Midbrain (tissue), 1 donor: ENCODE measurements at regions not wholly inside any gene's neighbourhood (a gene's known extent, or its start where the extent isn't known, plus 50 kb on each side); places are given as distances from the start of the nearest gene placed in this dataset.
"Not testable (repeated sequence)": the region's sequence is repeated elsewhere in the genome, so short reads cannot be mapped to it uniquely, and the experiment has no call there.

Source experiments
- DNase-seq: peaks from one replicate; lab custom pipeline; 2025; lab: John Stamatoyannopoulos, UW

DNA sequence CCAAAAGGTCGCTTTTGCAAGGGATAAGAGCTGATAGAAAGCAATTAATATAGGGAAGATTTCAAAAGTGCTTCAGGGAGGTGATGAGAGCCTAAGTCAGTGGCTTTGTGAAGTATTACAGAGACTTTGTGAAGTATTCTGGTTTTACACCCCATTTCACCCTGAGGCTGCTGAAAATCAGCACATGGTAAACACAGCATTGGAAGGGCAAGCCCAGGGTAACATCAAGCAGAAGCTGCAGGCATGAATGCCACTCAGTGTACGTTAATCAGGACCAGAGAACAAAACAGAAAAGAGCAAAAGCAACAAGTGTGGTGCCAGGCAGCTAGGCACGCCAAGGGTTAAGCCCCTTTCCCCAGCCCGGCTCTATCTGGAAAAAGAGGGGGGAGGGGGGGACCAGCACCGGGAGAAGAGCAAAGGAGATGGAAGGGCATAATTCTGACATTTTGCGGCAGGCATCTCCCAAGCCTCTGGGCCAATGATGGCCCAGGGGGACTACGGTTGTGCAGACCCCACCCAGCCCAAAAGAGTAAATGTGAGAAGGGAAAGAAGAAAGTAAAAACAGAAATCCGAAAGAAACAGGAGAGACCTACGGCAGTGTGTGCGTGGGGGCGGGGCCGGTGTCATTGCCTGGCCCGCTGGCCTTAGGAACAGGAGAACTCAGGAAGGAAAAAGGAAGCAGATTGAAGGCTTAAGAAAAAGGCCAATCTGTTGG, 58.9 kb downstream of the DHRS2 start:
- no peak for DNase-seq

DNA sequence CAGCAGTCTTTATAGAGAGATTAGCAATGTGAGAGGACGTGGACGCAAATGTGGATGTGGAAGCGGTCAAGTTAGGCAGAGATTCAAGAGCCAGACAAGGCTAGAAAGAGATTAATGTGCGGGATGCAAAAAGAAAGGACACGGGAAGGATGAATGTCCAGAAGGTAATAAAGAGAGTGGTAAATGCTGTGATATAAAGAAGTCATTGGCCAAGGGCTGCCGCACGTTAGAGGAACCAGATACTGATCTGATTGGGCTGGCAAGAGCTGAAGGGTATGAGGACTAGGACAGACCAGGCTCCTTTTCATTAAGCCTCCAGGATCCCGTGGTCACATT, 59.5 kb downstream of the DHRS2 start:
- DNase-seq, result no peak

DNA sequence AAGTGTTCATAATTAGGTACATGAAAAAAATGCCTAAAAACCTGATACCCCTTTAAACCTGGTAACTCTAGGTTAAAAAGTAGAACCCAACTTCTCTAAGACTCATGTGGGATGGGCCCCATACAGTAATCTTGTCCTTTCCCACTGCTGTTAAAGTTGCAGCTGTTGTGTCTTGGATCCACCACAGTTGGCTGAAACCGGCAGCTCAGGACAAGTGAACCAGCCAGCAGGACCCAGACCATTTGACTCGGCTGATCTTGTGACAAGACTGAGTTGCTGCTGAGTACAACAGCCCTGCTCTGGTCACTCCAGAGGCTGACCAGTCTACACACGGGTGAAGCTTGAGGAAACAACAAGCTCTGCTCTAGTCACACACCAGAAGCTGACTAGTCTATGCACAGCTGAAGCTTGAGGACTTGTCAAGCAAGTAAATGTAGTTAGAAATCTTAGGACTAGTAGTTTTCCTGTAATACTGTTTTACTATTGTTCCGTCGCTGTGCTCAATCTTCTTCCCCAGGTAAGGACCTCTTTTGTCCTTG, 60.6 kb downstream of the DHRS2 start:
- DNase-seq, result no peak

DNA sequence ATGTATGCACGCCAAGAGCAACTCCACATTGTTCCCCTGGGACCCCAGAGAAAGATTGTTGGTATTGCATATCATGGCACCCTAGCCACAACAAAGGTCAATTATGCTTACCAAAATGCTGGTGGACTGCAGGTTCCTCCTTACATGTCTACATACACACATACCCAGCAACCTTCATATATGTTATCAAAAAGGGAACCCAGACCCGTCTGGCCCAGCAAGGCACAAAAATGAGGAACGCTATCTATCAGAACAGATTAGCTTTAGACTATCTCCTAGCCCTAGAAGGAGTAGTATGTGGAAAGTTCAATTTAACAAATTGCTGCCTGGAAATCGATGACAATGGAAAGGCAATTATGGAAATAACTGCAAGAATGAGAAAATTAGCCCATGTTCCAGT, 61.5 kb downstream of the DHRS2 start:
- no peak for DNase-seq

DNA sequence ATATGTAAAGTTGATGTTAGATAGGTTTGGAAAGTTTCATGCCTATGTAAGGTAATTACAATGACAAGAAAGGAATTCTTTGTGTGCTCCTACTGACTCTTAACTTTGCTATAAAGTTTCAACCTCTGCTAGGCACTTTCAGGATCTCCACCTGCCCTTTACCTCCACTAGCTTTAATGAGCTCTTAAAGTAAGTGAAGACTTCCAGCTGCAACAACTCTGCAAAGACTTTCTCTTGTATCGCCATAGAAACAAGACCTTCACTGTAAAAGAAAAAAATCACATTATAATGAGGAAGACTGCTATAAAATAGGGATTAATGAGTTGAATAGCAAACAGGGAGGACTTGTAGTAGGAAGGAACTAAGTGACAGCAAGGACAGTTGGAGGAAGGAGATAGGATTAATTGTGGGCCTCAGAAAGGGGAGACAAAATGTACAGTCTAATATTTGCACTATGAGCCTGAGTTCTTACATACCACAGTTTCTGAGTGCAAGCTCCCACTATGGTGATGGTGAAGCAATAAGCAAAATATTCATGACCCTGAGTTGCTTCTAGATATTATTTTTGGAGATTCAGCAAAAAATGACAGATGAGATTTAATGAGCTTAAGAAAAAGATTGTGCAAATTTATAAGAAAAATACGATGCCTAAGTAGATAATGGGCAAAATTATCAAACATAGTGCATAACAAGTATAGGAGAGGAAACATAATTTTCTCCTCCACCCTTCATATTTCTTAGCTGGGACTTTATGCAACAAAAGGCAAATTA, 66.7 kb downstream of the DHRS2 start:
- DNase-seq, result no peak

DNA sequence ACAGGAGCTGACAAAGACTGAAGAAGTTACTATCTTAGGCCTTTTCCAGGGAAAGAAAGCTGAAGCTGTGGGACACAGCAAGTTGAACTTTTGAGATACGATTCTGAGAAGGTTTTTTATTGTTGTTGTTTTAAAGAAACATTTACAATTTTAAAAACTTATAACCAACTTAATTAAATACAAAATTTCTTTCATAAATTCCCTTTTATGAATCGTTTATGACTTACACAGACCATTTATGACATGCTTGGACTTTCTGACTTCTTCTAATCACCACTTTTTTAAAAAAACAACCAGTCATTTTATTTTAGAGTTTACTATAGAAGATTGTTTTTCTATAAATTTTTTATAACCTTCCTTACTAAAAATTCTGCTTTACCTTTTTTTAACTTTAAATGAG, 68.7 kb downstream of the DHRS2 start:
- DNase-seq, result no peak

DNA sequence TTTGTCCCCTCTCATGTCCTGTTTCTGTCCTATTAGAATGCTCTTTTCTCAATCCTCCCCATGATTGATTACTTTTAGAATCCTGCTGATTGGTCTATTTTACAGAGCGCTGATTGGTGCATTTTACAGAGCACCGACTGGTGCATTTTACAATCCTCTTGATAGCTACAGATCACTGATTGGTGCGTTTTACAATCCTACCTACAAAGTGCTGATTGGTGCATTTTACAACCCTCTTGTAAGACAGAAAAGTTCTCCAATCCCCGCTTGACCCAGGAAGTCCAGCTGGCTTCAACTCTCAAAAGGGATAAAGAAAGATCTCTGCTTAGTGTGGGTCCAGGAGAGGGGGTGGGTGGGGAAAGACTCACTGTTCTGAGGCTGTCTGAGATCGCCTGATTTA, 71.3 kb downstream of the DHRS2 start:
- no peak for DNase-seq

DNA sequence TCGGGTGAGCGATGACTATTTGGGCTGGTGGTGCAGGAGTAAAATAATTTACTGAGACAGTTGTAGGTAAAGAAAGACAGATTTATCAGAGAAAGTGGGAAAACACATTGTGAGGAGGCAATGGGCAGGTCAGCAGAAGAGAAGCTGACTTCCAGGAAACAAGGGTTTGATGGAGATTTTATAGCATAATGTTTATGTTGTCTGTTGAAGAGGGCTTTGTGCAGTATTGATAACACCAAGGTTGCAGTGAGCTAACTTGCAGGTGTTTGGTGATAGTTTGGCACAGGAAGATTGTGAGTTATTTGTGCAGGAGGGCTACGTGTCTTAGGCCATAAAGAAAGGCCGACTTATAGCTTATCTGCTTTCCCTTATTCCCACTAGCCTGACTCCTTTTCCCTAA, 72.2 kb downstream of the DHRS2 start:
- DNase-seq, result no peak

DNA sequence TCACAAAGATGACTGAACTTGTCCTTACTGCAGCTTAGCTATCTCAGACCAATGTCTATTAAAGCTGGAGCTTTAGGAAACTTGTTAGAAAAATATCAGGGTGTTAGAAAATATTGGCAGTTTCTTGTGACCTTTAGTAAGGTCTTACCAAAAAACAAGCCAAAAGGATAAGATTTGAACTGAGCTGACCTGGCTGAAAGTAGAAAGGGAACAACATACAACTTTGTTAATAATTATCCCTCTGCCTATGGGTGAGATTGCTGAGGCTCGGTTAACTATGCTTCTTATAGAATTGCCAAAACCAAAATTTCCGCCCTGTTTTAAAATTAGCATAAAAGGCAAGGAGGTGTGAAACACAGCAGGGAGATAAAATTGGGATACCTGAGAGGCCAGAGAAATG, 73.8 kb downstream of the DHRS2 start:
- DNase-seq, result no peak

DNA sequence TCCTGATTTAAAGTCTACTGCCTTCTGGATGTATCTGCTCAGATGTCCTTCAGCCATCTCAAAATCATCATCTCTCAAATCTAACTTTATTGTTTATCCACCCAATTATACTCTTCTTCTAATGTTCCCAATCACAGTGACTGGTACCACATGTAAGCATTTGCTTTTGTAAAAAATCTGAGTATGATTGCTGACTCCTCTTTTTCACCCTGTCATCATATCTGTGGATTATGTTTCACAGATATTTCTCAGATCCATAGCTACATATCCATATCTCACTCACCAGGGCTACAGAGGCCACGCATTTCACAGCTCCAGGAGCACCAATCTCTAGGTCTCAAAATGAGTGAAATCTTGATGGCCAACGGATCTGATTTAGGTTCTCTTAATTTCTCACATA, 76.1 kb downstream of the DHRS2 start:
- DNase-seq, result no peak

DNA sequence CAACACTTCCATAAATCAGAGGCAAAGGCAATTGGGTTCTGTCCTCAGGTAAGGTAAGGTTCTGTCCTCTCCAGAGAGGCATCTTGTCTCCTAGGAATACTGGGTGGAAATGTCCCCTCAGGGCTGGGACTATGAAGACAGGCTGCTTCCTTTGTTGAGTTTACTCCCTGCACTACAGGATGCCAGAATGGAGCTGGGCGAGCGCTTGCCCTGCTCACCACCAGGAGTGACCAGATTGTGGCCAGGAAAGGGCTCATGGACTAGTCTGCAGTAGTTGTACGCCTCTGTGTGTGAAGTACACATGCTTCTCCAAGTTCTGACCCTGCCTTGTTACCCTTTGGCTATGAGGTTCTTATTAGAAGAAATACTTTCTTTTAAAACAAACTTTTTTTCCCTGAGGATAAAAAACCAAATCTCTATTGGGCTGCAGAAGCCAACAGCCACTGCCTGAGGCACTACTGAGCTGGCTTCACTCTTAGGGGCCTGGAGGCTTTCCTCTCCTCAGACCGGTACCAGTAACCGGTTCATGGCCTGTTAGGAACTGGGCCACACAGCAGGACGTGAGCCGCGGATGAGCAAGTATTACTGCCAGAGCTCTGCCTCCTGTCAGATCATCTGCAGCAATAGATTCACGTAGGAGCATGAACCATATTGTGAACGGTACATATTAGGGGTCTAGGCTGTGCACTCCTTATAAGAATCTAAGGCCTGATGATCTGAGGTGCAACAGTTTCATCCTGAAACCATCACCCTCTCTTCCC, 83.2 kb downstream of the DHRS2 start:
- DNase-seq, result no peak

DNA sequence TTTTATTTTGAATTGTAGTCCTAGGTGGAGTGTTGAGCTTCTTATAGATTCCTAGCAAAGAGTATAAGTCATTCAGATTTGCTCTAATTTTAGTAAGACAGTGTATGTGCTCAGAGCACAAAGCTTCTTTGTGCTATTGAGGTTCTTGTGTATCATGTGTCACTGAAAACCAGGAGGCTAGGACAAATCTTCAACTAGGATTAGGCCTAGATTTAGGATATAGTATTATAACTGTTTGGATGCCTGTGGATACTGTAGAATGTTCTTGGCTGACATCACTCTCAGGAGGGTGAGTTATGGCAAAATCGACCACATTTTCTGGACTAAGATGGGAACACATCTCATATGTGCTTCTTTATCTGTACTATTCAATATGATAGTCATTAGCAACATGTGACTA, 86.5 kb downstream of the DHRS2 start:
- DNase-seq, result no peak

DNA sequence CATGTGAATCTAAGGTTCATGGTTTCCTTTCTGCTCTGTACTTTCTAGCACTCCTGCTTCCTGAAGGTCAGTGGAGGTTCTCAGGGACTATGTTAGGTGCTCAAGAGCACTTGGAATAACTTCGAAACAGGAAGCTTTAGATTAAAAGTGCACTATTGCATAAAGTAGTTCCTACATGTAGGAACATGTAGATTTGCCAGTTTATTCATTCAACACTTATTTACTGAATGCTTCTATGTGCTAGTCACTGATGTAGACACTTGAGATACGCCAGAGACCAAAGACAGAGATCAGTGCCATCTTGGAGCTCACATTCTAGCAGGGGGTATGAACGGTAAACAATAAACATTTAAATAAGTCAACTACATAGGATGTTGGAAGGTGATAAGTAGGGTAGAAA, 87.7 kb downstream of the DHRS2 start:
- DNase-seq, result no peak

DNA sequence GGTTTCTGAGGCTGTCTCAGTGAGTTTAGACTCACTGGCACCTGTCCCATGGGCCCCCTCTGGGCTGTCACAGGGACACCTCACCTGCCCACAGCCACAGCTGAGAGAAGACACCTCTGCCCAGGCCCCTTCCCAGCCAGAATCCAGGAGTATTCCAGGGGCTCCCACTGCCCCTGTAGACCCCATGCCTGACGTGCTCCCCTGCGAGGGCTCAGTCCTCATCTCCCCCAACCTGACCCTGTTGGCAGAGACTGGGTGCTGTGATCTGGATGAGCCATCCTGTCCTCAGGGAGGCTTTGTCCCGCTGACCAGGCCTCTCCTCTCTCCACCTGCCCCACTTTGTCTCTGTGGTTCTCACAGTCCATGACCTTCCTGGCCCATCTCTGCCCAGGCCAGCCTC, 89.4 kb downstream of the DHRS2 start:
- DNase-seq, result no peak

DNA sequence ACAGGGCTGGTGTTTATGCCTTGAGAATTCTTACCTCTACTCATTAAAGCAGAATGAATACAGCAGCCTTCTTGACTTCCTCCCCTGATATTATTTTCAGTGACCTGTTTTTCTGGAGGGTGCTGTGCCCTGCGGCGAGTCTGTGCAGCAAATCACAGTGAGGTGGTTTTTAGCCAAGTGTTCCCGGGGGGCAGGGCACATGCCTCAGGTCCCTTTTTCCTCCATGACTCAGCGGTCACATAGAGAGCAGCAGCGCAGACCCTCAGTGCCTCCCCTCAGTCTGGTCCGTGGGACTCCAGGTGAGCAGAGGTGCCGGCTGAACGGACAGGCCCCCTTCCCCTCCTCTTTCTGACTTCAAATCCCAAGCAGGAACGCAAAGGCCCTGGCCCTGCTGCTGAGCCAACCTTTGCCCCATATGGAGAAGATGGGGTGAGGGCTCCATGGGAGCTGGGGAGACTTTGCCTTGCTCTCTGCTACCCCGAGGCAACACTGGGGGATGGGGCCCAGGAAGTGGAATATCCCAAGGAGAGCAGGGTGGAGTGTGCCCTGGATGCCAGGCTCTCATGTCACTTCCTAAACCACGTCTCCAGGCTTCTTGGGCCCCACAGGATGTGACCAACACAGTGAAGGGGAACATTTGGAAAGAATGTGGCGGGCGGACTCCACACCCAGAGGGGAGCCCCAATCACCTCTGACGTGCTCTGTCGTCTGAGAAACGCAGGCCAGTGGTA, 90.0 kb downstream of the DHRS2 start:
- no peak for DNase-seq

DNA sequence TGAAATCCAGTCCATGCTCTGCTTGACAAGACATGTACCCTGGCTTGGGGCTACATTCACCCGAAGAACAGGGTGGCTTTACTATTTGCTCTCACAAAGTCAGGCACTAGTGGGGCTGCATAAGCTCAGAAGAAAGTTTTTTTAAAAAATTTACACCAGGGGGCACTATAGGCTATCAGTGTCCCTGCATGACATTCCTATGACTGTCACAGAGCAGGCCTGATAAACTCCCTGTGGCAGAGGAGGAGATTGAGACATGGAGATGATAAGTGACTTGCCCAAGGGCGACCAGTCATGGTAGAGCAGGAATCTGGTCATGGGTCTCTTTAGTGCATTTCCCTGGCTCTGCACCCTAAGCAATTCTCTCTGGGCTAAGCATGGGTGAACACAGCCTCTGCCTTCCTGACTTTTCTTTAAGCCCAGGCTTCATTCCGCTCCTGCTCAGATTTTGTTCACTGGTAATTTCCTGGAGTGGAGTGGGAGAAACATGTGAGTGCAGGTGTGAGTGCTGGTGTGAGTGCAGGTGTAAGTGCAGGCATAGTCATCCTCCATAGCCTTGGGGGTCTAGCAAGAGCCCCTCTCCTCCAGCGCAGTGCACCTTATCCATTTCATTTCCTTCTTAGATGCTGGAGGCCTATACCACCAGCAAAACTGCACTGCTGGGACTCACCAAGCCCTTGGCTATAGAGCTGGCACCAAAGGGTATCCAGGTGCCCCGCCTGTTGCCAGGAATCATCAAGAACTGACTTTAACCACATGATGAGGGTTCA, 91.6 kb downstream of the DHRS2 start:
- peak; percentile 43 for DNase-seq

DNA sequence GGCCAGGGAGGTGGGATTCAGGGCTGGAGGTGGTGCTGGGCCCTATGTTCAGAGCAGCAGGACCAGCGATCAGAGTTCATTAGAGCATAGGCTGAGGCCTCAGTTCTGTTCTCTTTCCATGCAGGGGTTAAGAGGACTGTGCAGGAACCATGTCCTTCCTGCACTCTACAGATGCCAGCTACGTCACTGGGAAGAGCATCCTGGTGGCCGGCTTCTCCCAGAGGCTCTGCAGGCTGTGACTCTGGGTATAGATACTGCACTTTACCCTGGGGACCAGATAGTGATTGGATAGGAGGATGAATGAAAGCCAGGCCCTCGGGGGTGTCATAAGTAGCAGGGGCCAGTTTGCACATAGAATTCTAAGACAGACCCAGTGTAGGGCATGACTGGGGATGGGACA, 92.6 kb downstream of the DHRS2 start:
- DNase-seq, result no peak

DNA sequence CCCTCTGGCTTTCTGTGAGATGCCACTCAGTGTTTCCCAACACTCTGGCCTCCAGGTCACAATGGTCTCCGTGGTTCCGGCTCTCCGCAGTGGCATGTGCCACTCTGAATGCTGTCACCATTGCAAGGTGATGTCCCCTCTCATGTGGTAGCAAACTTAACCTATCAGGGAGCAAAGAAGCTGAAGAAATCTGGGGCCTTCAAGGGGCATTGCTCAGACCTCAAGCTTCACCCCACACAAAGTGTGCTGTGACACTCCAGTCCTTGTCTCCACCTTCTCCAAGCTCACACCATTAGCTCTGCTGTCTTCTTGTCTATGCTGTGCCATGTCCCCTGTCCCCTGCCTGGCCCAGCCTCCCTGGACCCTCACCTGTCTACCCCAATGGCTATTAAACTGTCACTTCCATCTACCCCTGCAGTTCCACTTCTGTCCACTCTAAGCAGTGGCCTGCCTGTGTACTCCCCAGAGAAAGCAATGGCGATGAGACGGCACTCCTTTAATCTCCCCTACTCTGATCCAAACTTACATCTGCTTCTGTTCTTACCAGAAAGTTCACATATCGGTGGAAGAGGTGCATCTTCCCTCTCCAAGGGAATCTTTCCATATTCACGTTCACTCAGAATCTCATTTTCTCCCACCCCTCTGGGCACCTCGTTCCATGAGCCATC, 93.7 kb downstream of the DHRS2 start:
- DNase-seq, result no peak

DNA sequence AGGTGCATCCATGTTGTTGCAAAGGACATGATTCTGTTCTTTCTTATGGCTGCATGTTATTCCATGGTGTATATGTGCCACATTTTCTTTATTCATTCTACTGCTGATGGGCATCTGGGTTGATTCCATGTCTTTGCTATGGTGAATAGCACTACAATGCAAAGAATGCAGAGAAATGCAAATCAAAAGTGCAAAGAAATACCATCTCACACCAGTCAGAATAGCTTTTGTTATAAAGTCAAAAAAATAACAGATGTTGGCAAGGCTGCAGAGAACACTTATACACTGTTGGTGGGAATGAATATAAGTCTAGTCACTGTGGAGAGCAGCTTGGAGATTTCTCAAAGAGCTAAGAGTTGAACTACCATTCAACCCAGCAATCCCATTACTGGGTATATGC, 99.2 kb downstream of the DHRS2 start:
- DNase-seq, result no peak

DNA sequence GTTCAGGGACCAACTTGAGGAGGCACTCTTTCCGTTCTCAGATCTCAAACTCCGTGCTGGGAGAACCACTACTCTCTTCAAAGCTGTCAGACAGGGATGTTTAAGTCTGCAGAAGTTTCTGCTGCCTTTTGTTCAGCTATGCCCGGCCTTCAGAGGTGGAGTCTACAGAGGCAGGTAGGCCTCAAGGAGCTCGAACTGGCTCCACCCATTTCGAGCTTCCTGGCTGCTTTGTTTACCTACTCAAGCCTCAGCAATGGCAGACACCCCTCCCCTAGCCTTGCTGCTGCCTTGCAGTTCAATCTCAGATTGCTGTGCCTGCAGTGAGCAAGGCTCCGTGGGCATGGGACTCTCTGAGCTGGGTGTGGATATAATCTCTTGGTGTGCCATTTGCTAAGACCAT, 108.2 kb downstream of the DHRS2 start:
- DNase-seq, result not testable (repeated sequence)

DNA sequence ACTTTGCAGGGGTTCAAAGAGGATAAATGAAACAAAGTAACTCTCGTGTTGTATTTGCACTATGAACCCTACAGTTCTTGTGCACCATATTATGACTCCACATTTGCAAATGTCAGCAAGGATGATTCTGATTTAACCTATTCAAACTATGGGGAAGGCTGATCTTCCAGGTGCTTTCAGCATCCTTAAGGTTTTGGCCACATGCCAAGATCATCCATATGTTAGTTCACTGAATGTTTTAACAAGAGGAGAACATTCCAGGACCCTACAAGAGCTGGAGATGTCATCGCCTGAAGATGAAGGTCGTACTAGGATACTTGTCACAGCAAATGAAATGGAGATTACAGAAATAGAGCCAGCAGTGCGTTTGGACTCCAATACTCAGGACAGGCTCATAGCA, 114.2 kb downstream of the DHRS2 start:
- DNase-seq, result no peak
